Vagina (tissue), 2 donors: ENCODE measurements at regions not wholly inside any gene's neighbourhood (a gene's known extent, or its start where the extent isn't known, plus 50 kb on each side); places are given as distances from the start of the nearest gene placed in this dataset.

Experiments
- POLR2A ChIP-seq, 2 donors: fragments of 450-650 bp; IDR thresholded peaks; one replicate each; pipeline ENCODE4 v1.6.1; 2017; ENCODE audit warnings: antibody characterized with exemption in 2 of 2, mild to moderate bottlenecking in 2 of 2, moderate library complexity in 2 of 2
- TF ChIP-seq, protein P1 (sequence below), 3 experiments: fragments of 450-650 bp in 2 of 3; fragments of 200-600 bp in 1 of 3; sonication (generic) in 1 of 3; IDR thresholded peaks; one replicate each; pipeline ENCODE4 v1.5.1; 2017 to 2019; ENCODE audit warnings: antibody characterized with exemption in 3 of 3, mild to moderate bottlenecking in 2 of 3, moderate library complexity in 2 of 3

DNA sequence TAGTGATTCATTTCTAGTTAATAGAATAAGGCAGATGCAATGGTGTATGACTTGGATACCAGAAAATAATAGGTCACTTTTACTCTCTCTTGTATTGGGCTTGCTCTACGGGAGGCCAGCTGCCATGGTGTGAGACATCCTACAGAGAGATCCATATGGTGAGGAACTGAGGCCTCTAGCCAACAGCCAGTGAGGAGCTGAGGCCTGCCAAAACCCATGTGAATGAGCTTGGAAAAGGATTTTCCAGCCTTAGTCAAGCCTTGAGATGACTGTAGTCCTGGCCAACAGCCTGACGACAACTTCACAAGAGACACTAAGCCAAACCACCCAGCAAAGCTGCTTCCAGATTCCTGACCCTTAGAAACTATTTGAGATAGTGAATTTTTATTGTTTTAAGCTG lies 1300.2 kb downstream of the RAPGEF2 start:
- TF ChIP-seq, protein P1, sequence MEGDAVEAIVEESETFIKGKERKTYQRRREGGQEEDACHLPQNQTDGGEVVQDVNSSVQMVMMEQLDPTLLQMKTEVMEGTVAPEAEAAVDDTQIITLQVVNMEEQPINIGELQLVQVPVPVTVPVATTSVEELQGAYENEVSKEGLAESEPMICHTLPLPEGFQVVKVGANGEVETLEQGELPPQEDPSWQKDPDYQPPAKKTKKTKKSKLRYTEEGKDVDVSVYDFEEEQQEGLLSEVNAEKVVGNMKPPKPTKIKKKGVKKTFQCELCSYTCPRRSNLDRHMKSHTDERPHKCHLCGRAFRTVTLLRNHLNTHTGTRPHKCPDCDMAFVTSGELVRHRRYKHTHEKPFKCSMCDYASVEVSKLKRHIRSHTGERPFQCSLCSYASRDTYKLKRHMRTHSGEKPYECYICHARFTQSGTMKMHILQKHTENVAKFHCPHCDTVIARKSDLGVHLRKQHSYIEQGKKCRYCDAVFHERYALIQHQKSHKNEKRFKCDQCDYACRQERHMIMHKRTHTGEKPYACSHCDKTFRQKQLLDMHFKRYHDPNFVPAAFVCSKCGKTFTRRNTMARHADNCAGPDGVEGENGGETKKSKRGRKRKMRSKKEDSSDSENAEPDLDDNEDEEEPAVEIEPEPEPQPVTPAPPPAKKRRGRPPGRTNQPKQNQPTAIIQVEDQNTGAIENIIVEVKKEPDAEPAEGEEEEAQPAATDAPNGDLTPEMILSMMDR (IDR thresholded peaks at IDR 0.05): no peak
- TF ChIP-seq POLR2A (IDR thresholded peaks at IDR 0.05): no peak
